ENCODE measurements at regions not wholly inside any gene's neighbourhood (a gene's known extent, or its start where the extent isn't known, plus 50 kb on each side); places are given as distances from the start of the nearest gene placed in this dataset.

DNA sequence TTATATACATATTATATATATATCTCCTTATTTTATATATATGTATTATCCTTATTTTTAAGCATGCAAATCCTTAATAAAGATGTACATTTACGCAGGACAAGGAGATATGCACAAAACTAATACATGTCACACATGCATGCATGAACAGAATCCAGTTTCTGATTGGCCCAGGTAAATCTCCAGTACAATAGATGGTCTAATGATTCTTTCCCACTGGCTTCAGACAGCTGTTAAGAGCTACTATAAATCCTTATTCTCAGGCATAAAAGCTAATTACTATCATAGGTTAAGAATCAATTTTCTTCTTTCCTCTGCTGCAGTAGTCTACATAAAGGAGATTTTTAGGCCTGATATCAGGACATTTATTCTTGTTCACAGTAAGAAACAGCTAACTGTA, 689.8 kb downstream of the KCTD8 start:
- no peak for TF ChIP-seq GABPA (IDR thresholded peaks at IDR 0.05; ENCODE audit: low read depth)
- TF ChIP-seq, protein P1, sequence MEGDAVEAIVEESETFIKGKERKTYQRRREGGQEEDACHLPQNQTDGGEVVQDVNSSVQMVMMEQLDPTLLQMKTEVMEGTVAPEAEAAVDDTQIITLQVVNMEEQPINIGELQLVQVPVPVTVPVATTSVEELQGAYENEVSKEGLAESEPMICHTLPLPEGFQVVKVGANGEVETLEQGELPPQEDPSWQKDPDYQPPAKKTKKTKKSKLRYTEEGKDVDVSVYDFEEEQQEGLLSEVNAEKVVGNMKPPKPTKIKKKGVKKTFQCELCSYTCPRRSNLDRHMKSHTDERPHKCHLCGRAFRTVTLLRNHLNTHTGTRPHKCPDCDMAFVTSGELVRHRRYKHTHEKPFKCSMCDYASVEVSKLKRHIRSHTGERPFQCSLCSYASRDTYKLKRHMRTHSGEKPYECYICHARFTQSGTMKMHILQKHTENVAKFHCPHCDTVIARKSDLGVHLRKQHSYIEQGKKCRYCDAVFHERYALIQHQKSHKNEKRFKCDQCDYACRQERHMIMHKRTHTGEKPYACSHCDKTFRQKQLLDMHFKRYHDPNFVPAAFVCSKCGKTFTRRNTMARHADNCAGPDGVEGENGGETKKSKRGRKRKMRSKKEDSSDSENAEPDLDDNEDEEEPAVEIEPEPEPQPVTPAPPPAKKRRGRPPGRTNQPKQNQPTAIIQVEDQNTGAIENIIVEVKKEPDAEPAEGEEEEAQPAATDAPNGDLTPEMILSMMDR (IDR thresholded peaks at IDR 0.05; ENCODE audit: insufficient read depth, low read length): no peak
- TF ChIP-seq, protein P2, sequence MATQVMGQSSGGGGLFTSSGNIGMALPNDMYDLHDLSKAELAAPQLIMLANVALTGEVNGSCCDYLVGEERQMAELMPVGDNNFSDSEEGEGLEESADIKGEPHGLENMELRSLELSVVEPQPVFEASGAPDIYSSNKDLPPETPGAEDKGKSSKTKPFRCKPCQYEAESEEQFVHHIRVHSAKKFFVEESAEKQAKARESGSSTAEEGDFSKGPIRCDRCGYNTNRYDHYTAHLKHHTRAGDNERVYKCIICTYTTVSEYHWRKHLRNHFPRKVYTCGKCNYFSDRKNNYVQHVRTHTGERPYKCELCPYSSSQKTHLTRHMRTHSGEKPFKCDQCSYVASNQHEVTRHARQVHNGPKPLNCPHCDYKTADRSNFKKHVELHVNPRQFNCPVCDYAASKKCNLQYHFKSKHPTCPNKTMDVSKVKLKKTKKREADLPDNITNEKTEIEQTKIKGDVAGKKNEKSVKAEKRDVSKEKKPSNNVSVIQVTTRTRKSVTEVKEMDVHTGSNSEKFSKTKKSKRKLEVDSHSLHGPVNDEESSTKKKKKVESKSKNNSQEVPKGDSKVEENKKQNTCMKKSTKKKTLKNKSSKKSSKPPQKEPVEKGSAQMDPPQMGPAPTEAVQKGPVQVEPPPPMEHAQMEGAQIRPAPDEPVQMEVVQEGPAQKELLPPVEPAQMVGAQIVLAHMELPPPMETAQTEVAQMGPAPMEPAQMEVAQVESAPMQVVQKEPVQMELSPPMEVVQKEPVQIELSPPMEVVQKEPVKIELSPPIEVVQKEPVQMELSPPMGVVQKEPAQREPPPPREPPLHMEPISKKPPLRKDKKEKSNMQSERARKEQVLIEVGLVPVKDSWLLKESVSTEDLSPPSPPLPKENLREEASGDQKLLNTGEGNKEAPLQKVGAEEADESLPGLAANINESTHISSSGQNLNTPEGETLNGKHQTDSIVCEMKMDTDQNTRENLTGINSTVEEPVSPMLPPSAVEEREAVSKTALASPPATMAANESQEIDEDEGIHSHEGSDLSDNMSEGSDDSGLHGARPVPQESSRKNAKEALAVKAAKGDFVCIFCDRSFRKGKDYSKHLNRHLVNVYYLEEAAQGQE (IDR thresholded peaks at IDR 0.05; ENCODE audit: insufficient replicate concordance, low read depth): no peak

DNA sequence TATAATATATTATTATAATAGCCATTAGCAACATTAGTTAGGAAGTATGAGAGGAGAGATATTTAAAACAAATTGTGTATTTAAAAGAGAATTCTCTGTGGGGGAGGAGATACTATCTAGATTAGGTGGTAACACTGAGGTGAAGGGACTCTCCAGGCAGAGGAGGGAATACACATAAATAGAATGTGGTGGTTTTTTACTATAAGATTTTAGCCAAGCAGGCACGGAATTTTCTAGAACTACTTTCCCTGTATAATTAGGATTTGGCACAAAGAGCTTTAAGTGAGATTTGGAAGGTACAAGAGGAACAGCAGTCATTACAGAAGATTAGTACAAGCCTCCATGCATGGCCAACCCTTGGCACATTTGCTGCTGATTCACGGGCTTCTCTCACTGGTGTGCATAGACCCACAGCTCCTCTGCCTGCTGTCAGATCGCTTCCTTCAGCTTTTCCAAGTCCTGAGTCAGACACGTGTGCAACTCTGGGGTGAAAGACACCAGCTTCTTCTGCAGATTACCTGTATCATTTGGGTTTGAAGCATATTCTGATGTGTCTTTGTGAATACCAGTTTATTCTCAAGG, 685.5 kb downstream of the KCTD8 start:
- TF ChIP-seq, protein P1 (IDR thresholded peaks at IDR 0.05; ENCODE audit: insufficient read depth, low read length): no peak
- no peak overlapping the region for H3K4me3 ChIP-seq (replicated peaks; ENCODE audit: insufficient read depth, low read length)
- DNase-seq (ENCODE audit: low read depth in 1 of 2, low spot score in 1 of 2): no peak

More for the DNA sequence above, 689.8 kb downstream of the KCTD8 start:
- DNase-seq (ENCODE audit: low read depth in 1 of 2, low spot score in 1 of 2): no peak
- no peak overlapping the region for H3K4me3 ChIP-seq (replicated peaks; ENCODE audit: insufficient read depth, low read length)
- no peak overlapping the region for H3K27ac ChIP-seq (replicated peaks)
- no peaks in the 10 kb centered on the region for H3K27me3 ChIP-seq (ENCODE audit: insufficient read depth, poor library complexity, severe bottlenecking)

DNA sequence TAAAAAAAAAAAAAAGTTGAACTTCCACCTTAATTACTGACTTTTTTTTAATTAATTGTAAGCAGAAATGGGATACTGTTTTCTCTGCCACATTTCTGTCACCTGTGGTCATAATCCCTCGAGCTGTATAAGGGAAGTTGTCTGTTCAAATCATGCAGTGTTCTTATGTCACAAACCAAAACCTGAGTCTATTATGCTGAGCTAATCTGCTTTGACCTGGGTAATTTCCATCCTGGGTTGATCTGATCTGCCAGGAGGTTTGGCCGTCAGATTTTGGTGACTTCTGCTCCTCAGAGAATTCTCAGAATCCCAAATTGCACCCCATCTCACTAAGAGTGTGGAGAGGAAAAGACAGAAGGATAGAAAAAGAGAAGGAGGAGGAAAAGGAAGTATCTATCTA, 683.1 kb downstream of the KCTD8 start:
- DNase-seq (ENCODE audit: low read depth in 1 of 2, low spot score in 1 of 2): no peak
- no peak for TF ChIP-seq SPI1 (IDR thresholded peaks at IDR 0.05; ENCODE audit: borderline replicate concordance, low read depth)
- TF ChIP-seq, protein P2 (IDR thresholded peaks at IDR 0.05; ENCODE audit: insufficient replicate concordance, low read depth): no peak
- TF ChIP-seq, protein P1 (IDR thresholded peaks at IDR 0.05; ENCODE audit: insufficient read depth, low read length): no peak
- no peak for TF ChIP-seq POLR2AphosphoS5 (IDR thresholded peaks at IDR 0.05; ENCODE audit: low read depth)
- TF ChIP-seq GABPA (IDR thresholded peaks at IDR 0.05; ENCODE audit: low read depth): no peak
- H3K4me3 ChIP-seq (replicated peaks; ENCODE audit: insufficient read depth, low read length): no peak overlapping the region
- H3K27ac ChIP-seq (replicated peaks): no peak overlapping the region
- no peaks in the 10 kb centered on the region for H3K27me3 ChIP-seq (ENCODE audit: insufficient read depth, poor library complexity, severe bottlenecking)

More for the DNA sequence above, 685.5 kb downstream of the KCTD8 start:
- Histone ChIP-seq H3K27me3 (ENCODE audit: insufficient read depth, poor library complexity, severe bottlenecking) (no peaks in the 10 kb centered on the region), H3K27ac (replicated peaks) (no peak overlapping the region)

DNA sequence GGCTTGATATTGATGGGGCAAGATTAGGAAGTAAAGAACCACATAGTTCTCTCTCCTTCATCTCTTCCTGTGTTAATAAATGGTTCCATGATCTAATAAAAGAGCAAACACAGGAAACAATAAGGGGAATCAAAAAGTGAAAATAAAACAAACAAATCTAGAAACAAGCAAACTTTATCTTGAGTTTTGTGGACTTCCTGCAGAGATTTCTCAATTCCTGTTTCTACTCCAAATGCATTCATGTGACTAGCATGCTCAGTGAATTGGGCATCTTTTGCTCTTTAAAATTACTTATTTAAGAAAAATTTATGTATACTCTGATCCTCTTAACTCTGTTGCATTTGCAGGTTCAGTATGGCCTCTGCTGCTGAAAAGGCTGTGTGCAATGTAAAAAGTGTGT, 682.0 kb downstream of the KCTD8 start:
- Histone ChIP-seq H3K27ac (replicated peaks) (no peak overlapping the region), H3K4me3 (replicated peaks; ENCODE audit: insufficient read depth, low read length) (no peak overlapping the region)
- DNase-seq (ENCODE audit: low read depth in 1 of 2, low spot score in 1 of 2): no peak

More for the DNA sequence above, 682.0 kb downstream of the KCTD8 start:
- no peaks in the 10 kb centered on the region for H3K27me3 ChIP-seq (ENCODE audit: insufficient read depth, poor library complexity, severe bottlenecking)
- TF ChIP-seq SPI1 (IDR thresholded peaks at IDR 0.05; ENCODE audit: borderline replicate concordance, low read depth): no peak
- no peak for TF ChIP-seq GABPA (IDR thresholded peaks at IDR 0.05; ENCODE audit: low read depth)
- no peak for TF ChIP-seq POLR2AphosphoS5 (IDR thresholded peaks at IDR 0.05; ENCODE audit: low read depth)
- TF ChIP-seq, protein P2 (IDR thresholded peaks at IDR 0.05; ENCODE audit: insufficient replicate concordance, low read depth): no peak
- TF ChIP-seq, protein P1 (IDR thresholded peaks at IDR 0.05; ENCODE audit: insufficient read depth, low read length): no peak
